Neural progenitor cell (in vitro differentiated cells): ENCODE measurements at regions not wholly inside any gene's neighbourhood (a gene's known extent, or its start where the extent isn't known, plus 50 kb on each side); places are given as distances from the start of the nearest gene placed in this dataset.
"Not testable (repeated sequence)": the region's sequence is repeated elsewhere in the genome, so short reads cannot be mapped to it uniquely, and the experiment has no call there.

Source experiments
- EZH2 ChIP-seq: fragments of 200-600 bp; sonication (generic); IDR thresholded peaks from 2 replicates; pipeline ENCODE4 v1.6.1; 2017; ENCODE audit warnings: antibody characterized with exemption, mild to moderate bottlenecking, moderate library complexity
- EZH2phosphoT487 ChIP-seq: fragments of 200-600 bp; sonication (generic); IDR thresholded peaks from 2 replicates; pipeline ENCODE4 v1.6.1; 2017; ENCODE audit warnings: antibody characterized with exemption
- TF ChIP-seq, protein P1 (sequence below): fragments of 200-600 bp; sonication (generic); IDR thresholded peaks from 2 replicates; pipeline ENCODE4 v1.5.1; 2017; ENCODE audit warnings: antibody characterized with exemption, mild to moderate bottlenecking

DNA sequence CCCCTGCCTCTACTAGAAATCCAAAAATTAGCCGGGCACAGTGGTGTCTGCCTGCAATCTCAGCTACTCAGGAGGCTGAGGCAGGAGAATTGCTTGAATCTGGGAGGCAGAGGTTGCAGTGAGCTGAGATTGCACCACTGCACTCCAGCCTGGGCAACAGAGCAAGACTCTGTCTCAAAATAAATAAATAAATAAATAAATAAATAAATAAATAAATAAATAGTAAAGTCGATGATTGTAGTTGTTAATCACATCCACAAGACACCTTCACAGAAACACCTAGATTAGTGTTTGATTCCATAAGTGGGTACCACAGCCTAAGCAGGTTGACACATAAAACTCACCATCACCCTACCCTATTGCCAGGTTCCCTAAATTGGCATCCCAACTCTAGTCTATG, 1199.0 kb downstream of the TYW1 start:
- TF ChIP-seq, protein P1, sequence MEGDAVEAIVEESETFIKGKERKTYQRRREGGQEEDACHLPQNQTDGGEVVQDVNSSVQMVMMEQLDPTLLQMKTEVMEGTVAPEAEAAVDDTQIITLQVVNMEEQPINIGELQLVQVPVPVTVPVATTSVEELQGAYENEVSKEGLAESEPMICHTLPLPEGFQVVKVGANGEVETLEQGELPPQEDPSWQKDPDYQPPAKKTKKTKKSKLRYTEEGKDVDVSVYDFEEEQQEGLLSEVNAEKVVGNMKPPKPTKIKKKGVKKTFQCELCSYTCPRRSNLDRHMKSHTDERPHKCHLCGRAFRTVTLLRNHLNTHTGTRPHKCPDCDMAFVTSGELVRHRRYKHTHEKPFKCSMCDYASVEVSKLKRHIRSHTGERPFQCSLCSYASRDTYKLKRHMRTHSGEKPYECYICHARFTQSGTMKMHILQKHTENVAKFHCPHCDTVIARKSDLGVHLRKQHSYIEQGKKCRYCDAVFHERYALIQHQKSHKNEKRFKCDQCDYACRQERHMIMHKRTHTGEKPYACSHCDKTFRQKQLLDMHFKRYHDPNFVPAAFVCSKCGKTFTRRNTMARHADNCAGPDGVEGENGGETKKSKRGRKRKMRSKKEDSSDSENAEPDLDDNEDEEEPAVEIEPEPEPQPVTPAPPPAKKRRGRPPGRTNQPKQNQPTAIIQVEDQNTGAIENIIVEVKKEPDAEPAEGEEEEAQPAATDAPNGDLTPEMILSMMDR, result not testable (repeated sequence)
- not testable (repeated sequence) for TF ChIP-seq EZH2, EZH2phosphoT487
